Peyer's patch (tissue), 4 donors: ENCODE measurements at regions not wholly inside any gene's neighbourhood (a gene's known extent, or its start where the extent isn't known, plus 50 kb on each side); places are given as distances from the start of the nearest gene placed in this dataset.
"Not testable (repeated sequence)": the region's sequence is repeated elsewhere in the genome, so short reads cannot be mapped to it uniquely, and the experiment has no call there.

Experiments
- POLR2A ChIP-seq, 2 donors: fragments of 450-650 bp; IDR thresholded peaks; one replicate each; pipeline ENCODE4 v1.5.1; 2017; ENCODE audit warnings: antibody characterized with exemption in 2 of 2, mild to moderate bottlenecking in 2 of 2, moderate library complexity in 2 of 2
- TF ChIP-seq, protein P1 (sequence below), 6 experiments: fragments of 450-650 bp in 4 of 6; fragments of 200-600 bp in 2 of 6; sonication (generic) in 1 of 6; IDR thresholded peaks; one replicate each; pipeline ENCODE4 v1.5.1; 2017 to 2019; ENCODE audit warnings: antibody characterized with exemption in 6 of 6, mild to moderate bottlenecking in 3 of 6, moderate library complexity in 1 of 6

DNA sequence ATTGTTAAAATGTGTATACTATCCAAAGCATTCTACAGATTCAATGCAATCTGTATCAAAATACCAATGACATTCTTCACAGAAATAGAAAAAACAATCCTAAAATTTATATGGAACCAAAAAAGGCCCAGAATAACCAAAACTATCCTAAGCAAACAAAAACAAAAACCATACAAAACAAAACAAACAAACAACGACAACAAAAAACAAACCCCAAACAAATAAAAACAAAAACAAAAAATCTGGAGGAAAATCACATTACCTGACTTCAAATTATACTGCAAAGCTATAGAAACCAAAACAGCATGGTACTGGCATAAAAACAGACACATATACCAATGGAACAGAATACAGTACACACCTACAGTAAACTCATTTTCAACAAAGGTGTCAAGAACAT is 98.0 kb downstream of the TTC6 start:
- TF ChIP-seq, protein P1, sequence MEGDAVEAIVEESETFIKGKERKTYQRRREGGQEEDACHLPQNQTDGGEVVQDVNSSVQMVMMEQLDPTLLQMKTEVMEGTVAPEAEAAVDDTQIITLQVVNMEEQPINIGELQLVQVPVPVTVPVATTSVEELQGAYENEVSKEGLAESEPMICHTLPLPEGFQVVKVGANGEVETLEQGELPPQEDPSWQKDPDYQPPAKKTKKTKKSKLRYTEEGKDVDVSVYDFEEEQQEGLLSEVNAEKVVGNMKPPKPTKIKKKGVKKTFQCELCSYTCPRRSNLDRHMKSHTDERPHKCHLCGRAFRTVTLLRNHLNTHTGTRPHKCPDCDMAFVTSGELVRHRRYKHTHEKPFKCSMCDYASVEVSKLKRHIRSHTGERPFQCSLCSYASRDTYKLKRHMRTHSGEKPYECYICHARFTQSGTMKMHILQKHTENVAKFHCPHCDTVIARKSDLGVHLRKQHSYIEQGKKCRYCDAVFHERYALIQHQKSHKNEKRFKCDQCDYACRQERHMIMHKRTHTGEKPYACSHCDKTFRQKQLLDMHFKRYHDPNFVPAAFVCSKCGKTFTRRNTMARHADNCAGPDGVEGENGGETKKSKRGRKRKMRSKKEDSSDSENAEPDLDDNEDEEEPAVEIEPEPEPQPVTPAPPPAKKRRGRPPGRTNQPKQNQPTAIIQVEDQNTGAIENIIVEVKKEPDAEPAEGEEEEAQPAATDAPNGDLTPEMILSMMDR (IDR thresholded peaks at IDR 0.05), result not testable (repeated sequence)
- TF ChIP-seq POLR2A (IDR thresholded peaks at IDR 0.05), result not testable (repeated sequence)
